ENCODE measurements at regions not wholly inside any gene's neighbourhood (a gene's known extent, or its start where the extent isn't known, plus 50 kb on each side); places are given as distances from the start of the nearest gene placed in this dataset.

- no peaks in the 10 kb centered on the region for H3K79me2 ChIP-seq (ENCODE audit: low read depth)
- TF ChIP-seq EZH2 (IDR thresholded peaks at IDR 0.05; ENCODE audit: low read depth) = no peak
- TF ChIP-seq, protein P1, sequence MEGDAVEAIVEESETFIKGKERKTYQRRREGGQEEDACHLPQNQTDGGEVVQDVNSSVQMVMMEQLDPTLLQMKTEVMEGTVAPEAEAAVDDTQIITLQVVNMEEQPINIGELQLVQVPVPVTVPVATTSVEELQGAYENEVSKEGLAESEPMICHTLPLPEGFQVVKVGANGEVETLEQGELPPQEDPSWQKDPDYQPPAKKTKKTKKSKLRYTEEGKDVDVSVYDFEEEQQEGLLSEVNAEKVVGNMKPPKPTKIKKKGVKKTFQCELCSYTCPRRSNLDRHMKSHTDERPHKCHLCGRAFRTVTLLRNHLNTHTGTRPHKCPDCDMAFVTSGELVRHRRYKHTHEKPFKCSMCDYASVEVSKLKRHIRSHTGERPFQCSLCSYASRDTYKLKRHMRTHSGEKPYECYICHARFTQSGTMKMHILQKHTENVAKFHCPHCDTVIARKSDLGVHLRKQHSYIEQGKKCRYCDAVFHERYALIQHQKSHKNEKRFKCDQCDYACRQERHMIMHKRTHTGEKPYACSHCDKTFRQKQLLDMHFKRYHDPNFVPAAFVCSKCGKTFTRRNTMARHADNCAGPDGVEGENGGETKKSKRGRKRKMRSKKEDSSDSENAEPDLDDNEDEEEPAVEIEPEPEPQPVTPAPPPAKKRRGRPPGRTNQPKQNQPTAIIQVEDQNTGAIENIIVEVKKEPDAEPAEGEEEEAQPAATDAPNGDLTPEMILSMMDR (conservative IDR thresholded peaks at IDR 0.05) = no peak
- no peaks in the 10 kb centered on the region for H3F3A ChIP-seq (ENCODE audit: insufficient read depth, low read depth)
- intact Hi-C loops (cut with micrococcal nuclease; ENCODE audit: unreplicated experiment) = no loop called here
- H3K36me3 ChIP-seq (ENCODE audit: low read depth) = no peaks in the 10 kb centered on the region
- H3K4me3 ChIP-seq = no peak overlapping the region
- no peak for DNase-seq
- no peaks in the 10 kb centered on the region for H4K20me1 ChIP-seq (ENCODE audit: insufficient read depth)
- ChIA-PET POLR2A (ENCODE audit: unreplicated experiment) (no interaction called here), CTCF (no interaction called here)
- H3K4me2 ChIP-seq = no peak overlapping the region
- peaks cover 97% of the 10 kb centered on the region for H3K27me3 ChIP-seq (ENCODE audit: insufficient read depth, low read depth)
- BruUV-seq (replicated peaks) = no TSS peak
- H2AFZ ChIP-seq = no peak overlapping the region
- H3K4me1 ChIP-seq (replicated peaks; ENCODE audit: insufficient read depth) = no peaks in the 10 kb centered on the region
- H3K9me2 ChIP-seq (ENCODE audit: insufficient read depth) = no peaks in the 10 kb centered on the region
- H3K27ac ChIP-seq = no peak overlapping the region
- H3K9me3 ChIP-seq (ENCODE audit: insufficient read depth, low read depth) = no peaks in the 10 kb centered on the region
Observed at GRCh38 chr6:167721291-167721690, 105.4 kb upstream of the AFDN start.

- Histone ChIP-seq H2AFZ (no peak overlapping the region), H3K27me3 (ENCODE audit: insufficient read depth, low read depth) (peaks cover 98% of the 10 kb centered on the region), H3K79me2 (ENCODE audit: low read depth) (no peaks in the 10 kb centered on the region), H3K4me3 (no peak overlapping the region), H3K27ac (no peak overlapping the region), H3K9me3 (ENCODE audit: insufficient read depth, low read depth) (no peaks in the 10 kb centered on the region), H3F3A (ENCODE audit: insufficient read depth, low read depth) (no peaks in the 10 kb centered on the region), H4K20me1 (ENCODE audit: insufficient read depth) (no peaks in the 10 kb centered on the region), H3K36me3 (ENCODE audit: low read depth) (no peaks in the 10 kb centered on the region), H3K9me2 (ENCODE audit: insufficient read depth) (no peaks in the 10 kb centered on the region), H3K4me2 (no peak overlapping the region), H3K4me1 (replicated peaks; ENCODE audit: insufficient read depth) (no peaks in the 10 kb centered on the region)
- BruUV-seq (replicated peaks) = no TSS peak
- no peak for DNase-seq
- ChIA-PET CTCF (no interaction called here), POLR2A (ENCODE audit: unreplicated experiment) (no interaction called here)
- intact Hi-C loops (cut with micrococcal nuclease; ENCODE audit: unreplicated experiment) = no loop called here
- TF ChIP-seq, protein P1 (conservative IDR thresholded peaks at IDR 0.05) = no peak
- TF ChIP-seq EZH2 (IDR thresholded peaks at IDR 0.05; ENCODE audit: low read depth) = no peak
Observed at GRCh38 chr6:167722634-167723309, 103.9 kb upstream of the AFDN start.

- no peak for DNase-seq
- ChIA-PET CTCF (no interaction called here), POLR2A (ENCODE audit: unreplicated experiment) (no interaction called here)
- Histone ChIP-seq H4K20me1 (ENCODE audit: insufficient read depth) (no peaks in the 10 kb centered on the region), H3K4me1 (replicated peaks; ENCODE audit: insufficient read depth) (no peaks in the 10 kb centered on the region), H3F3A (ENCODE audit: insufficient read depth, low read depth) (no peaks in the 10 kb centered on the region), H3K9me2 (ENCODE audit: insufficient read depth) (no peaks in the 10 kb centered on the region), H3K27me3 (ENCODE audit: insufficient read depth, low read depth) (peaks cover 91% of the 10 kb centered on the region), H3K9me3 (ENCODE audit: insufficient read depth, low read depth) (no peaks in the 10 kb centered on the region), H3K4me3 (no peak overlapping the region), H2AFZ (no peak overlapping the region), H3K4me2 (no peak overlapping the region), H3K36me3 (ENCODE audit: low read depth) (no peaks in the 10 kb centered on the region), H3K79me2 (ENCODE audit: low read depth) (no peaks in the 10 kb centered on the region), H3K27ac (no peak overlapping the region)
- intact Hi-C loops (cut with micrococcal nuclease; ENCODE audit: unreplicated experiment) = no loop called here
- TF ChIP-seq, protein P1 (conservative IDR thresholded peaks at IDR 0.05) = no peak
- no peak for TF ChIP-seq EZH2 (IDR thresholded peaks at IDR 0.05; ENCODE audit: low read depth)
- no TSS peak for BruUV-seq (replicated peaks)
Observed at GRCh38 chr6:167726043-167726621, 100.6 kb upstream of the AFDN start.
